Neural cell (in vitro differentiated cells): ENCODE measurements at regions not wholly inside any gene's neighbourhood (a gene's known extent, or its start where the extent isn't known, plus 50 kb on each side); places are given as distances from the start of the nearest gene placed in this dataset.

ENCODE experiments used
- H2AFZ ChIP-seq: fragments of 200-600, 300-800 bp; sonication (generic), shearing (Covaris generic); 2 replicates; pipeline ENCODE4 v1.6.0; 2014; ENCODE audit warnings: low read depth, mild to moderate bottlenecking, antibody characterized with exemption, low read length, moderate library complexity
- H3F3A ChIP-seq: fragments of 200-600 bp; shearing (Covaris generic); 2 replicates; pipeline ENCODE4 v1.6.1; 2016; ENCODE audit warnings: mild to moderate bottlenecking, moderate library complexity, mixed read lengths, antibody characterized with exemption, low read length; ENCODE audit not compliant: insufficient read depth, poor library complexity, severe bottlenecking
- H3K27ac ChIP-seq: fragments of 200-600, 300-800 bp; sonication (generic), shearing (Covaris generic); 2 replicates; pipeline ENCODE4 v1.5.1; 2014; ENCODE audit warnings: mild to moderate bottlenecking, low read length, moderate library complexity
- H3K27me3 ChIP-seq: fragments of 300-800, 200-600 bp; sonication (generic), shearing (Covaris generic); 2 replicates; pipeline ENCODE4 v1.6.0; 2014; ENCODE audit warnings: mild to moderate bottlenecking, low read depth, low read length, moderate library complexity; ENCODE audit not compliant: insufficient read depth
- H3K36me3 ChIP-seq: fragments of 300-800, 200-600 bp; sonication (generic), shearing (Covaris generic); 2 replicates; pipeline ENCODE4 v1.5.1; 2014; ENCODE audit warnings: mild to moderate bottlenecking, antibody characterized with exemption, low read length, moderate library complexity; ENCODE audit not compliant: insufficient read depth
- H3K4me2 ChIP-seq: fragments of 300-800, 200-600 bp; sonication (generic), shearing (Covaris generic); 2 replicates; pipeline ENCODE4 v1.6.0; 2014; ENCODE audit warnings: mild to moderate bottlenecking, low read length
- H3K4me3 ChIP-seq: fragments of 300-800, 200-600 bp; sonication (generic), shearing (Covaris generic); 2 replicates; pipeline ENCODE4 v1.5.1; 2014; ENCODE audit warnings: mild to moderate bottlenecking, low read length, moderate library complexity
- H3K79me2 ChIP-seq: fragments of 200-600 bp; shearing (Covaris generic); replicated peaks from 2 replicates; pipeline ENCODE4 v1.6.0; 2014; ENCODE audit warnings: mild to moderate bottlenecking, low read length, moderate library complexity; ENCODE audit not compliant: insufficient read depth
- H3K9ac ChIP-seq: fragments of 300-800, 200-600 bp; sonication (generic), shearing (Covaris generic); 2 replicates; pipeline ENCODE4 v1.6.1; 2016; ENCODE audit warnings: mild to moderate bottlenecking, low read length, mixed read lengths
- H3K9me2 ChIP-seq: fragments of 200-600 bp; shearing (Covaris generic); 2 replicates; pipeline ENCODE4 v1.6.1; 2016; ENCODE audit warnings: mild to moderate bottlenecking, low read length, mixed read lengths; ENCODE audit not compliant: insufficient read depth
- H3K9me3 ChIP-seq: fragments of 200-600, 300-800 bp; sonication (generic), shearing (Covaris generic); 2 replicates; pipeline ENCODE4 v1.6.1; 2016; ENCODE audit warnings: mild to moderate bottlenecking, mixed run types, low read length, moderate library complexity, mixed read lengths
- H4K20me1 ChIP-seq: fragments of 200-600 bp; shearing (Covaris generic); 2 replicates; pipeline ENCODE4 v1.6.1; 2016; ENCODE audit warnings: mild to moderate bottlenecking, mixed run types; ENCODE audit not compliant: insufficient read depth
- EP300 ChIP-seq: fragments of 450-650 bp; conservative IDR thresholded peaks from 2 replicates; pipeline ENCODE4 v1.6.1; 2014; ENCODE audit warnings: antibody characterized with exemption, mild to moderate bottlenecking, moderate library complexity; ENCODE audit not compliant: poor library complexity, severe bottlenecking
- EZH2 ChIP-seq: fragments of 200-600, 300-800 bp; shearing (Covaris generic), sonication (generic); IDR thresholded peaks from 2 replicates; pipeline ENCODE4 v1.6.1; 2014; ENCODE audit warnings: antibody characterized with exemption, low read length, borderline replicate concordance, mild to moderate bottlenecking; ENCODE audit not compliant: insufficient read depth, poor library complexity, severe bottlenecking
- MXI1 ChIP-seq: fragments of 450-650 bp; conservative IDR thresholded peaks from 2 replicates; pipeline ENCODE4 v1.6.1; 2014; ENCODE audit warnings: antibody characterized with exemption, mild to moderate bottlenecking; ENCODE audit not compliant: poor library complexity, severe bottlenecking
- POLR2AphosphoS5 ChIP-seq: IDR thresholded peaks from 2 replicates; pipeline ENCODE4 v1.6.1; 2012
- RAD21 ChIP-seq: fragments of 450-650 bp; conservative IDR thresholded peaks from 2 replicates; pipeline ENCODE4 v1.6.1; 2014; ENCODE audit warnings: antibody characterized with exemption, mild to moderate bottlenecking, moderate library complexity
- SMC3 ChIP-seq: fragments of 450-650 bp; conservative IDR thresholded peaks from 2 replicates; pipeline ENCODE4 v1.6.1; 2014; ENCODE audit warnings: antibody characterized with exemption, mild to moderate bottlenecking, moderate library complexity; ENCODE audit not compliant: poor library complexity
- TAF1 ChIP-seq: IDR thresholded peaks from 2 replicates; pipeline ENCODE4 v1.6.1; 2012; ENCODE audit warnings: low read depth
- TF ChIP-seq, protein P1 (sequence below): fragments of 450-650 bp; IDR thresholded peaks from 2 replicates; pipeline ENCODE4 v1.5.1; 2014; ENCODE audit warnings: antibody characterized with exemption, mild to moderate bottlenecking, moderate library complexity; ENCODE audit not compliant: poor library complexity, severe bottlenecking
- TF ChIP-seq, protein P2 (sequence below): IDR thresholded peaks from 2 replicates; pipeline ENCODE4 v1.6.1; 2012; ENCODE audit warnings: borderline replicate concordance

DNA sequence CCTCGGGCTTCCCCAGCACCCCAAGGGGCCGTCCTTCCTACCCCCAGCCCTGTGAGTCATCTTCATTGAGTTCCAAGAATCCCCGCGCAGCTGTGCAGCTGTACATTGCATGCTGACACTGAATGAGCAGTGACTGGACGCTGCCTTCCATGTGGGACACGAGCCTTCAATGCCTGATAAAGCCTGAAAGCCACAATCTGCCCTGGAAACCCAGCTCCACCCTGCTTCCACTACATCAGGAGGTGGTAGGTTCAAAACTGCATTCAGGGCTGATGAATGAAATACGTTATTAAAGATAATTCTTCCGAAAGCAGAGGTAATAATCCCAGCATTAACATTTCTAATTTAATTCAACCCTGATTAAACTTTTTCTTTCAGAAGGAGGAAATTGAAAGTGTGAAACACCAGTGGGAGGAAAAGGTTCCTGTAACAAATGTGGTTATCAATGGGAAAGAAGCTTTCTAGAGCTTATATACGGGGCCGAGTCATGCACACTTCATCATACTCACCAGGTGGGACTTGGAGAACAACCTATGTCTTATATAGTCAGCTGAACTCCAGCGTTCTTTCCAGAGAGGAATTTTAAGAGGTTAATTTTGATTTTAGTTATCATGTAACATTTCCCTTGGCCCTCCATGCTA is 360.1 kb downstream of the LPIN1 start:
- H3K9me2 ChIP-seq: no peaks in the 10 kb centered on the region
- H3K9me3 ChIP-seq: no peaks in the 10 kb centered on the region
- H3K27ac ChIP-seq: no peak overlapping the region
- no peaks in the 10 kb centered on the region for H3K36me3 ChIP-seq
- TF ChIP-seq SMC3: no peak
- no peak for TF ChIP-seq EP300
- no peak for TF ChIP-seq POLR2AphosphoS5
- TF ChIP-seq EZH2: no peak
- no peak for TF ChIP-seq MXI1
- TF ChIP-seq, protein P1, sequence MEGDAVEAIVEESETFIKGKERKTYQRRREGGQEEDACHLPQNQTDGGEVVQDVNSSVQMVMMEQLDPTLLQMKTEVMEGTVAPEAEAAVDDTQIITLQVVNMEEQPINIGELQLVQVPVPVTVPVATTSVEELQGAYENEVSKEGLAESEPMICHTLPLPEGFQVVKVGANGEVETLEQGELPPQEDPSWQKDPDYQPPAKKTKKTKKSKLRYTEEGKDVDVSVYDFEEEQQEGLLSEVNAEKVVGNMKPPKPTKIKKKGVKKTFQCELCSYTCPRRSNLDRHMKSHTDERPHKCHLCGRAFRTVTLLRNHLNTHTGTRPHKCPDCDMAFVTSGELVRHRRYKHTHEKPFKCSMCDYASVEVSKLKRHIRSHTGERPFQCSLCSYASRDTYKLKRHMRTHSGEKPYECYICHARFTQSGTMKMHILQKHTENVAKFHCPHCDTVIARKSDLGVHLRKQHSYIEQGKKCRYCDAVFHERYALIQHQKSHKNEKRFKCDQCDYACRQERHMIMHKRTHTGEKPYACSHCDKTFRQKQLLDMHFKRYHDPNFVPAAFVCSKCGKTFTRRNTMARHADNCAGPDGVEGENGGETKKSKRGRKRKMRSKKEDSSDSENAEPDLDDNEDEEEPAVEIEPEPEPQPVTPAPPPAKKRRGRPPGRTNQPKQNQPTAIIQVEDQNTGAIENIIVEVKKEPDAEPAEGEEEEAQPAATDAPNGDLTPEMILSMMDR: no peak
- TF ChIP-seq RAD21: no peak
- TF ChIP-seq, protein P2, sequence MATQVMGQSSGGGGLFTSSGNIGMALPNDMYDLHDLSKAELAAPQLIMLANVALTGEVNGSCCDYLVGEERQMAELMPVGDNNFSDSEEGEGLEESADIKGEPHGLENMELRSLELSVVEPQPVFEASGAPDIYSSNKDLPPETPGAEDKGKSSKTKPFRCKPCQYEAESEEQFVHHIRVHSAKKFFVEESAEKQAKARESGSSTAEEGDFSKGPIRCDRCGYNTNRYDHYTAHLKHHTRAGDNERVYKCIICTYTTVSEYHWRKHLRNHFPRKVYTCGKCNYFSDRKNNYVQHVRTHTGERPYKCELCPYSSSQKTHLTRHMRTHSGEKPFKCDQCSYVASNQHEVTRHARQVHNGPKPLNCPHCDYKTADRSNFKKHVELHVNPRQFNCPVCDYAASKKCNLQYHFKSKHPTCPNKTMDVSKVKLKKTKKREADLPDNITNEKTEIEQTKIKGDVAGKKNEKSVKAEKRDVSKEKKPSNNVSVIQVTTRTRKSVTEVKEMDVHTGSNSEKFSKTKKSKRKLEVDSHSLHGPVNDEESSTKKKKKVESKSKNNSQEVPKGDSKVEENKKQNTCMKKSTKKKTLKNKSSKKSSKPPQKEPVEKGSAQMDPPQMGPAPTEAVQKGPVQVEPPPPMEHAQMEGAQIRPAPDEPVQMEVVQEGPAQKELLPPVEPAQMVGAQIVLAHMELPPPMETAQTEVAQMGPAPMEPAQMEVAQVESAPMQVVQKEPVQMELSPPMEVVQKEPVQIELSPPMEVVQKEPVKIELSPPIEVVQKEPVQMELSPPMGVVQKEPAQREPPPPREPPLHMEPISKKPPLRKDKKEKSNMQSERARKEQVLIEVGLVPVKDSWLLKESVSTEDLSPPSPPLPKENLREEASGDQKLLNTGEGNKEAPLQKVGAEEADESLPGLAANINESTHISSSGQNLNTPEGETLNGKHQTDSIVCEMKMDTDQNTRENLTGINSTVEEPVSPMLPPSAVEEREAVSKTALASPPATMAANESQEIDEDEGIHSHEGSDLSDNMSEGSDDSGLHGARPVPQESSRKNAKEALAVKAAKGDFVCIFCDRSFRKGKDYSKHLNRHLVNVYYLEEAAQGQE: no peak
- TF ChIP-seq TAF1: no peak
- H3K27me3 ChIP-seq: no peaks in the 10 kb centered on the region
- no peak overlapping the region for H3K4me3 ChIP-seq
- H3K4me2 ChIP-seq: no peak overlapping the region
- no peaks in the 10 kb centered on the region for H3F3A ChIP-seq
- H3K9ac ChIP-seq: no peak overlapping the region
- H2AFZ ChIP-seq: no peak overlapping the region
- H4K20me1 ChIP-seq: no peaks in the 10 kb centered on the region
- no peaks in the 10 kb centered on the region for H3K79me2 ChIP-seq

DNA sequence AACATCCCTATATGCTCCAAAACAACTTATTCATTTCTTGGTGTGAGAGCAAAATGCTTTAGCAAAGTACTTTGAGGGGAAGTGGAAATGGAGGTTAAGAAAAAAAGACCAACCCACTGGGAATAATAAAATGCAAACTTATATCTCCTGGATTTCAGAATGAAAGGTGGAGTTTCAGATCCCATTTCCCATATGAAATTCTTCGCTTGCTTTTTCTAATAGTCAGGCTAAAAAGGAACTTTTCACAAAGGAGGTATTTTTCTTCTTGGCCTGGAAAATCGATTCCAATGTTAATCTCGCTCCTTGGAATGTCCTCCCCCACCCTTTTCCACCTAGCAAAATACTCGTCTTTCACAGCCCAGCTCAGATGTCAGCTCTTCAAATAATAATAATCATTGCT is 360.9 kb downstream of the LPIN1 start:
- Histone ChIP-seq H3K27me3 (no peaks in the 10 kb centered on the region), H4K20me1 (no peaks in the 10 kb centered on the region), H3K4me3 (no peak overlapping the region), H3K9me2 (no peaks in the 10 kb centered on the region), H3K79me2 (no peaks in the 10 kb centered on the region), H2AFZ (no peak overlapping the region), H3K27ac (no peak overlapping the region), H3F3A (no peaks in the 10 kb centered on the region), H3K4me2 (no peak overlapping the region), H3K9me3 (no peaks in the 10 kb centered on the region), H3K36me3 (no peaks in the 10 kb centered on the region), H3K9ac (no peak overlapping the region)
- TF ChIP-seq EP300: no peak
- TF ChIP-seq EZH2: no peak
- no peak for TF ChIP-seq SMC3
- TF ChIP-seq, protein P1: no peak
- TF ChIP-seq MXI1: no peak
- no peak for TF ChIP-seq RAD21
- TF ChIP-seq, protein P2: no peak
- TF ChIP-seq POLR2AphosphoS5: no peak
- no peak for TF ChIP-seq TAF1
